Hepatocyte (in vitro differentiated cells): ENCODE measurements at regions not wholly inside any gene's neighbourhood (a gene's known extent, or its start where the extent isn't known, plus 50 kb on each side); places are given as distances from the start of the nearest gene placed in this dataset.

ENCODE experiments used
- DNase-seq: peaks from one replicate; pipeline ENCODE4 v3.0.0-alpha.2; 2016; ENCODE audit warnings: low spot score
- H2AFZ ChIP-seq: fragments of 200-600 bp; sonication (generic); 2 replicates; pipeline ENCODE4 v1.6.0; 2016; ENCODE audit warnings: antibody characterized with exemption, mild to moderate bottlenecking
- H3K27ac ChIP-seq: fragments of 200-600 bp; sonication (generic); 2 replicates; pipeline ENCODE4 v1.5.1; 2016; ENCODE audit warnings: mild to moderate bottlenecking
- H3K27me3 ChIP-seq: fragments of 200-600 bp; sonication (generic); 2 replicates; pipeline ENCODE4 v1.6.1; 2016
- H3K36me3 ChIP-seq: fragments of 200-600 bp; sonication (generic); replicated peaks from 2 replicates; pipeline ENCODE4 v1.5.1; 2016; ENCODE audit warnings: low read depth; ENCODE audit not compliant: insufficient read depth
- H3K4me1 ChIP-seq: fragments of 200-600 bp; sonication (generic); 2 replicates; pipeline ENCODE4 v1.5.1; 2016; ENCODE audit warnings: mild to moderate bottlenecking, moderate library complexity; ENCODE audit not compliant: insufficient read depth
- H3K4me2 ChIP-seq: fragments of 200-600 bp; sonication (generic); 2 replicates; pipeline ENCODE4 v1.6.0; 2016
- H3K4me3 ChIP-seq: fragments of 200-600 bp; sonication (generic); 2 replicates; pipeline ENCODE4 v1.5.1; 2016; ENCODE audit warnings: mild to moderate bottlenecking
- H3K79me2 ChIP-seq: fragments of 200-600 bp; sonication (generic); 2 replicates; pipeline ENCODE4 v1.6.0; 2017; ENCODE audit warnings: mild to moderate bottlenecking
- H3K9me2 ChIP-seq: fragments of 200-600 bp; sonication (generic); replicated peaks from 2 replicates; pipeline ENCODE4 v1.6.0; 2017; ENCODE audit warnings: mild to moderate bottlenecking; ENCODE audit not compliant: insufficient read depth
- H3K9me3 ChIP-seq: fragments of 200-600 bp; sonication (generic); 2 replicates; pipeline ENCODE4 v1.5.1; 2016; ENCODE audit warnings: low read depth, mild to moderate bottlenecking
- H4K20me1 ChIP-seq: fragments of 200-600 bp; sonication (generic); 2 replicates; pipeline ENCODE4 v1.6.0; 2016; ENCODE audit warnings: mild to moderate bottlenecking; ENCODE audit not compliant: insufficient read depth, poor library complexity, severe bottlenecking
- EZH2 ChIP-seq: fragments of 200-600 bp; sonication (generic); IDR thresholded peaks from 2 replicates; pipeline ENCODE4 v1.6.1; 2016; ENCODE audit warnings: antibody characterized with exemption, mild to moderate bottlenecking, borderline replicate concordance
- EZH2phosphoT487 ChIP-seq: fragments of 200-600 bp; sonication (generic); IDR thresholded peaks from one replicate; pipeline ENCODE4 v1.6.1; 2018; ENCODE audit warnings: antibody characterized with exemption, mild to moderate bottlenecking, low read depth, moderate library complexity; ENCODE audit not compliant: unreplicated experiment, severe bottlenecking
- WGBS: methylation state at CpG from one replicate; pipeline ENCODE4 v1.1.6; 2016; ENCODE audit warnings: low lambda C conversion rate; ENCODE audit errors: missing lambda C conversion rate; 5-methylcytosine and 5-hydroxymethylcytosine counted together
- TF ChIP-seq, protein P1 (sequence below): fragments of 200-600 bp; sonication (generic); IDR thresholded peaks from 2 replicates; pipeline ENCODE4 v1.5.1; 2016; ENCODE audit warnings: antibody characterized with exemption, mild to moderate bottlenecking; ENCODE audit not compliant: poor library complexity

DNA sequence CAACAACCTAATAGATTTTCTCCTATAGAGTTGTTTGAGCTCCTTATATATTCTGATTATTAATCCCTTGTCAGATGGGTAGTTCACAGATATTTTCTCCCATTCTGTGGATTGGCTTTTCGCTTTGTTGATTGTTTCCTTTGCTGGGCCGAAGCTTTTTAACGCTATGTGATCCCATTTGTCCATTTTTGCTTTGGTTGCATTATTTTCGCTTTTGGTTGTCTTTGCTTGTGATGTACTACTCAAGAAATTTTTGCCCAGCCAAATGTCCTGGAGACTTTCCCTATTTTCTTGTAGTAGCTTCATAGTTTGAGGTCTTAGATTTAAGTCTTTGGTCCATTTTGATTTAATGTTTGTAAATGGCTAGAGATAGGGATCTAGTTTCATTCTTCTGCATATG lies 258.4 kb upstream of the FAR2 start:
- Histone ChIP-seq H3K79me2 (no peaks in the 10 kb centered on the region), H2AFZ (no peak overlapping the region), H4K20me1 (no peaks in the 10 kb centered on the region), H3K9me2 (no peaks in the 10 kb centered on the region), H3K27ac (no peak overlapping the region), H3K27me3 (no peaks in the 10 kb centered on the region), H3K4me1 (no peaks in the 10 kb centered on the region), H3K4me2 (no peak overlapping the region), H3K36me3 (no peaks in the 10 kb centered on the region), H3K4me3 (no peak overlapping the region), H3K9me3 (no peaks in the 10 kb centered on the region)
- no peak for TF ChIP-seq EZH2phosphoT487
- TF ChIP-seq, protein P1, sequence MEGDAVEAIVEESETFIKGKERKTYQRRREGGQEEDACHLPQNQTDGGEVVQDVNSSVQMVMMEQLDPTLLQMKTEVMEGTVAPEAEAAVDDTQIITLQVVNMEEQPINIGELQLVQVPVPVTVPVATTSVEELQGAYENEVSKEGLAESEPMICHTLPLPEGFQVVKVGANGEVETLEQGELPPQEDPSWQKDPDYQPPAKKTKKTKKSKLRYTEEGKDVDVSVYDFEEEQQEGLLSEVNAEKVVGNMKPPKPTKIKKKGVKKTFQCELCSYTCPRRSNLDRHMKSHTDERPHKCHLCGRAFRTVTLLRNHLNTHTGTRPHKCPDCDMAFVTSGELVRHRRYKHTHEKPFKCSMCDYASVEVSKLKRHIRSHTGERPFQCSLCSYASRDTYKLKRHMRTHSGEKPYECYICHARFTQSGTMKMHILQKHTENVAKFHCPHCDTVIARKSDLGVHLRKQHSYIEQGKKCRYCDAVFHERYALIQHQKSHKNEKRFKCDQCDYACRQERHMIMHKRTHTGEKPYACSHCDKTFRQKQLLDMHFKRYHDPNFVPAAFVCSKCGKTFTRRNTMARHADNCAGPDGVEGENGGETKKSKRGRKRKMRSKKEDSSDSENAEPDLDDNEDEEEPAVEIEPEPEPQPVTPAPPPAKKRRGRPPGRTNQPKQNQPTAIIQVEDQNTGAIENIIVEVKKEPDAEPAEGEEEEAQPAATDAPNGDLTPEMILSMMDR: no peak
- no peak for TF ChIP-seq EZH2
- WGBS: 85% methylated on average over 4 of the region's 4 CpGs
- DNase-seq: no peak

DNA sequence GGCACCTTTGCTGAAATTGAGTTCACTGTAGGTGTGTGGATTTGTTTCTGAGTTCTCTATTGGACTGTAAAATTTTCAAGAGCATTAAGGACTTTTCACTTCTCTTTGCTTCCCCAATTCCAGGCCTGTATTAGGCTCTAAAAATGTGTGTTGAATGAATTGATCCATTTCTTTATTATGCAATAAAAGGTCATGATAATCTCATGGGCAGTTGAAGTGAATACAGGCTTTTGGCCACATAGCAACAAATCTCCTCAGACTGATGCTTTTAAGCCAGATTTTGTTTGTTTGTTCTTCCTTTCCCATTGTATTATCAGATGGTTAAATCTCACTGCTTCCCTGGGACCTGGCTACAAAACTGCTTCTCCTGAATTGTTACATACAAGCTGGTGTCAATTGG lies 258.0 kb upstream of the FAR2 start:
- H3K4me2 ChIP-seq: no peak overlapping the region
- H3K79me2 ChIP-seq: no peaks in the 10 kb centered on the region
- no peaks in the 10 kb centered on the region for H3K27me3 ChIP-seq
- no peaks in the 10 kb centered on the region for H3K9me3 ChIP-seq
- H3K4me1 ChIP-seq: no peaks in the 10 kb centered on the region
- no peak overlapping the region for H3K27ac ChIP-seq
- no peak overlapping the region for H2AFZ ChIP-seq
- TF ChIP-seq EZH2phosphoT487 (no peak), EZH2 (no peak)
- TF ChIP-seq, protein P1: no peak
- H4K20me1 ChIP-seq: no peaks in the 10 kb centered on the region
- no peaks in the 10 kb centered on the region for H3K36me3 ChIP-seq
- no peak for DNase-seq
- no peaks in the 10 kb centered on the region for H3K9me2 ChIP-seq
- no peak overlapping the region for H3K4me3 ChIP-seq

DNA sequence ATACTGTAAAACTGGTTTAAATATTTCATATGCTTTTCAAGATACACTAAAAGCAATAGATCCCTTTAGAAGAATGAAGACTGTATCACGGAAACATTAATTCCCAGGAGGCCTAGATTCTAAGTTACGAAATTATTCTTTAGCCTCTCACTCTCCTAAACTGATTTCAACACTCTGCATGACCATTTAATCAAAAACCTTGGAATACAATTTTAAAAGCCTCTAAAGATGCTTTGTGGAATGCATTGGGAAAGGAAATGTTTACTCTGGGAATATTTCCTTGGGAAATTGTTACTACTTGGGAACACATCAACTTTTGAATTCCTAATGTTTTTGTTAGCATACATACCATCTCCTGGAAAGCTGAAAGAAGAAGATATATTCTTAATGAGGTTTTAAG lies 255.7 kb upstream of the FAR2 start:
- Histone ChIP-seq H3K4me2 (no peak overlapping the region), H3K27me3 (no peaks in the 10 kb centered on the region), H3K9me2 (no peaks in the 10 kb centered on the region), H2AFZ (no peak overlapping the region), H3K79me2 (no peaks in the 10 kb centered on the region), H4K20me1 (no peaks in the 10 kb centered on the region), H3K4me3 (no peak overlapping the region), H3K9me3 (no peaks in the 10 kb centered on the region), H3K36me3 (no peaks in the 10 kb centered on the region), H3K4me1 (no peaks in the 10 kb centered on the region), H3K27ac (no peak overlapping the region)
- no peak for DNase-seq
- WGBS: 91% methylated on average over 2 of the region's 2 CpGs
- TF ChIP-seq EZH2phosphoT487 (no peak), EZH2 (no peak)
- TF ChIP-seq, protein P1: no peak

DNA sequence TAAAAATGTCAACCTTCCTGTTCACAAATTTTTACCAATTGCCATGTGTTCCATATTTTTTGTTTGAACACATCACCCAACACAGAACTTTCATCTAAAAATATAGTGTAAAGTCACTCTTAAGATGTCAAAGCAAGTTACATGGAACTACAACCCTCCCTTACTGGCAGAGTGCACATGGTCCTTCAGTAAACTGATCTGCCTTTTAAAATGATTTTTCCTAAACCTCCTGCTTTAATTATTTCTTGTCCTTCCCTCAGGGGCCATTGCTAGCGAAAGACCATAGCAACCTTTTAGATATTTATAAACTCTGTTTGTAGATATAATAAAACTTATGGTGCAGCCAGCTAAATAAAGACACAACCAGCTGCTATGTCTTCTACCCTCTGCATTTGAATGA lies 255.2 kb upstream of the FAR2 start:
- 80% methylated on average over 1 of the region's 1 CpG for WGBS
- no peaks in the 10 kb centered on the region for H3K9me2 ChIP-seq
- no peak overlapping the region for H2AFZ ChIP-seq
- no peak overlapping the region for H3K27ac ChIP-seq
- no peaks in the 10 kb centered on the region for H3K36me3 ChIP-seq
- no peaks in the 10 kb centered on the region for H3K4me1 ChIP-seq
- H4K20me1 ChIP-seq: no peaks in the 10 kb centered on the region
- H3K9me3 ChIP-seq: no peaks in the 10 kb centered on the region
- TF ChIP-seq EZH2phosphoT487: no peak
- no peak for TF ChIP-seq EZH2
- TF ChIP-seq, protein P1: no peak
- no peaks in the 10 kb centered on the region for H3K79me2 ChIP-seq
- DNase-seq: no peak
- H3K4me3 ChIP-seq: no peak overlapping the region
- H3K4me2 ChIP-seq: no peak overlapping the region
- no peaks in the 10 kb centered on the region for H3K27me3 ChIP-seq
